ENCODE measurements at regions not wholly inside any gene's neighbourhood (a gene's known extent, or its start where the extent isn't known, plus 50 kb on each side); places are given as distances from the start of the nearest gene placed in this dataset.
A peak's percentile ranks its signal among the peaks of the same experiment; 100 is the strongest.
"Not testable (repeated sequence)": the region's sequence is repeated elsewhere in the genome, so short reads cannot be mapped to it uniquely, and the experiment has no call there.

- no peak for DNase-seq (ENCODE audit: low read depth)
Observed at GRCh38 chr2:129906861-129907235, 72.6 kb upstream of the RAB6C start.

GRCh38 chr2:129907256-129907998, 72.0 kb upstream of the RAB6C start:
- DNase-seq (ENCODE audit: low read depth) = no peak

- DNase-seq (ENCODE audit: low read depth) = no peak
Observed at GRCh38 chr2:129908721-129909373, 70.6 kb upstream of the RAB6C start.

- no peak for DNase-seq (ENCODE audit: low read depth)
Observed at GRCh38 chr2:129909651-129910418, 69.6 kb upstream of the RAB6C start.

GRCh38 chr2:129910446-129911362, 68.8 kb upstream of the RAB6C start:
- no peak for DNase-seq (ENCODE audit: low read depth)

- no peak for DNase-seq (ENCODE audit: low read depth)
Observed at GRCh38 chr2:129911363-129912065, 68.0 kb upstream of the RAB6C start.

GRCh38 chr2:129912066-129912820, 67.2 kb upstream of the RAB6C start:
- no peak for DNase-seq (ENCODE audit: low read depth)

GRCh38 chr2:129912871-129913694, 66.4 kb upstream of the RAB6C start:
- no peak for DNase-seq (ENCODE audit: low read depth)

- DNase-seq (ENCODE audit: low read depth) = no peak
Observed at GRCh38 chr2:129913695-129914495, 65.6 kb upstream of the RAB6C start.

GRCh38 chr2:129914538-129915302, 64.7 kb upstream of the RAB6C start:
- no peak for DNase-seq (ENCODE audit: low read depth)

GRCh38 chr2:129915303-129915840, 64.1 kb upstream of the RAB6C start:
- DNase-seq (ENCODE audit: low read depth) = no peak

GRCh38 chr2:129918604-129919003, 60.9 kb upstream of the RAB6C start:
- no peak for DNase-seq (ENCODE audit: low read depth)

GRCh38 chr2:129922571-129923264, 56.7 kb upstream of the RAB6C start:
- no peak for DNase-seq (ENCODE audit: low read depth)

GRCh38 chr2:129923265-129924091, 56.0 kb upstream of the RAB6C start:
- DNase-seq (ENCODE audit: low read depth) = peak; percentile 39

GRCh38 chr2:129924115-129924514, 55.4 kb upstream of the RAB6C start:
- DNase-seq (ENCODE audit: low read depth) = not testable (repeated sequence)

GRCh38 chr2:129925381-129925780, 54.1 kb upstream of the RAB6C start:
- no peak for DNase-seq (ENCODE audit: low read depth)

Measured in RPMI7951 (cell line).